GM21528 (cell line): ENCODE measurements at regions not wholly inside any gene's neighbourhood (a gene's known extent, or its start where the extent isn't known, plus 50 kb on each side); places are given as distances from the start of the nearest gene placed in this dataset.

Source experiments
- ATAC-seq: cut with Tn5 transposase; IDR thresholded peaks from one replicate; pipeline ENCODE4 v1.9.1; 2021; ENCODE audit warnings: mild to moderate bottlenecking, moderate library complexity; ENCODE audit not compliant: unreplicated experiment, low FRiP score

DNA sequence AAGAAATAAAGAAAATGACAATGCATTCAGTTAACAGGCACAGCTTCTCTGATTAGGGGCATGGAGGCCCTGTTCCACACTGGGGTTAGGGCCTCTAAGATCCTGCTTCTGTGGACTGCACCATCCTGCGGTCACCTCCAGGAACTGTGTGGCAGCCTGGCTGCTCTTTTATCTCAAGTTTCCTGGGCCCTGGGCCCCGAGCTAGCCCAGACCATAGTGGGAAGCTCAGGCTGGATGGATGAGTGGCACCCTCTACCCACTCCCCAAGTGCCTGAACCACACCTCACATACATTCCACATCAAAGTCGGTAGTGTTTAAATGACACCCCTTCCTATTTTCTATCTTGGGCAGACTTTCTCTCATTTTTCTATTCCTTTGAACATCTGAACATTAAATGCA is 461.5 kb upstream of the MKI67 start:
- no peak for ATAC-seq

DNA sequence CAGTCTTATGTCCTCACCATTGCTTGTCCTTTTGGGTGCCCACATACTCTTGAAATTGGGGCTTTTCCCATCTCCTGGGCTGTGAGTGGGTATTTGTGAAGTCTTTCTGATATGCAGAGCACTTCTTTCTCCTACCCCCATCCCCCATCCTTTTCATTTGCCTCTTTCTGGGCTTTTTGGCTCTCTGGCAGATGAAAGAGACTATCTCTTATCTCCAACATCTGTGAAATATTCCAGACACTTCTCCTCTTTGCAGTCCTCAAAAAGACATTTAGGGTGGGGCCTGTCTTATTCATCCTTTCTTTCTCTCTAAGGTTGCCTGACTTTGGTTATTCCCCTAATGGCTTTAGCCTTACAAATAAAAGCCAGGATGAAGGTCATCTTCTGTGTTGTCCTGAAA is 462.2 kb upstream of the MKI67 start:
- ATAC-seq = no peak

DNA sequence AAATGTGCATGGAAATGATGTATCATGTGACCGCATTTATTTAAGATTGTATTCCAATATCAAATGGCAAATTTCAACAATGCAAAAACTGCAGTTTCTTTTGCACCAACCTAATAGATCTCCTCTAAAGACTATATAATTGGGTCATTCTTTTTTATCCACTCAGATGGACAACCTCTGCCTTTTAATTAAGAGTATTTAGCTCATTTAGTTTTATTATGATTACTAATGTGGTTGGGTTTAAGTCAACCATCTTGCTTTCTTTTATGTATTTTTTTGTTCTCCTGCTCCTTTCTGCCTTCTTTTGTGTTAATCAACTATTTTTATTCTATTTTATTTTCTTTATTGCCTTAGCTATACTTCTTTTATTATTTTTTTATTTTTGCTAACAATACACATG is 468.5 kb upstream of the MKI67 start:
- no peak for ATAC-seq

DNA sequence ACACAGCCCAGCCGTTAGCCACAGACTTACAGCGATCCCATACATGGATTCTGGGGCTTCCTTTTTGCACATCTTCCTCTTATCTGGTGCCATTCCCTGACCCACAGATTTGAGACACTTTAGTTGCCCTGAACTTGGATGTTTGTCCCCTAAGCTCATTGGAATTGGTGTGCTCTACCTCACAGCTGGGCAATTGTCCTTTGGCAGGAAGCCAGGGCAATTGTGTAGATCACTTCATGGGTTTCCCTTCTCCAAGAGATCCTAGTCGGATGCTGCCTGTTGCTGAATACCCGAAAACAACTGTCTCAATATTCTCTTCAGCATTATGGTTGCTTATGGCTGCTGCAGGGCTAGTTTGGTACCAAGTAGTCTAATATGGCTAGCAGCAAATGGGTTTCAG is 470.7 kb upstream of the MKI67 start:
- ATAC-seq = no peak

DNA sequence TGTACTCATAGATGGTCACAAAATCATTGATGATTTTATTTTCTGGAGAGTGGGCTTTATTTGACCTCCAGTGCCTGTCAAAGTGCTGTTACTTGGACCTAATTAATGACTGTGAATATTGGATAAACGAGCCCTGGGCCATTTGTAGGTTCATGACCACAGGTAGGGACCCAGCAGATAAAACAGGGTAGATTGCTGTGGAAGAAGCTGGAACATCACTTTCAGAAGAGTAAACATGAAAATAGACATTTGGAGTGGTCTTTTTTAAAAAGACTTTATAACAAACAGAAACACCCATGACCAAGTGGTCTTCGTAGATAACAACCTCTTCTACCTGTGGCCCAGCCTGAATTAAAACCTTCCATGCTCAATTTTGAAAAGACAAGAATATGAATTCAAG is 472.8 kb upstream of the MKI67 start:
- no peak for ATAC-seq

DNA sequence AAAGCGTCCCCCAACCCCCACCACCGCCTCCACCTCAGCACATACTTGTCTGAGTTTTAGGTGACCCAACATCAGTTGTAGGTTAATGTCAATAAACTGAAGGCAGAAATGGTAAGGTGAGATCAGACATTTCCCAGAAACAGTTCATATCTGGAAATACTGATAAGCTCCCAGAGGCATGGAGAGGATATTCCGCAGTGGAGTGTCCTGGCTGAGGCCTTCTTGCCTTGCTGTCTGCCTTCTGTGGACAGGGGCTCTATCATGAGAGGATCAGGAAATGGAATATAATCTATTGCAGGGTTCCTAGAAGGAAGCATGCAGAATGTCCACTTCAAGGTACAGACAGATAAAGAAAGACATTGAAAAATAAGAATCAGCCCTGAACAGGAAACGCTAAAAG is 473.3 kb upstream of the MKI67 start:
- no peak for ATAC-seq

DNA sequence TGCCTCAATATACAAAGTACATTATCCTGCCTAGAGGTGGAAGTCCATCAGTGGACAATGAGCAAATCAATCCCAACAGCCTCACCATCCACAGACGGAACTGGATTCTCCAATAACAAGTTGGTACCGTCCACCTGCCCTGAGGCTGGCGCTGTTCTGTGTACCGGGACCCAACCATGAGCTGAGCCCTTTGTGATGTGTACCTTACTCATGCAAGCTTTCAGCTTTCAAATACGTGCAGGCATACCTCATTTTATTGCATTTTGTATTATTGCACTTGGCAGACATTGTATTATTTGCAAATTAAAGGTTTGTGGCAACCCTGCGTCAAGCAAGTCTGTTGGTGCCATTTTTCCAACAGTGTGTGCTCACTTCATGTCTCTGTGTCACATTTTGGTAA is 476.0 kb upstream of the MKI67 start:
- no peak for ATAC-seq

GRCh38 chr10:128604025-128604424 is 477.8 kb upstream of the MKI67 start:
- no peak for ATAC-seq

GRCh38 chr10:128605180-128605579 is 479.0 kb upstream of the MKI67 start:
- ATAC-seq = no peak

- ATAC-seq = no peak
Observed at GRCh38 chr10:128606055-128606454, 479.8 kb upstream of the MKI67 start.

DNA sequence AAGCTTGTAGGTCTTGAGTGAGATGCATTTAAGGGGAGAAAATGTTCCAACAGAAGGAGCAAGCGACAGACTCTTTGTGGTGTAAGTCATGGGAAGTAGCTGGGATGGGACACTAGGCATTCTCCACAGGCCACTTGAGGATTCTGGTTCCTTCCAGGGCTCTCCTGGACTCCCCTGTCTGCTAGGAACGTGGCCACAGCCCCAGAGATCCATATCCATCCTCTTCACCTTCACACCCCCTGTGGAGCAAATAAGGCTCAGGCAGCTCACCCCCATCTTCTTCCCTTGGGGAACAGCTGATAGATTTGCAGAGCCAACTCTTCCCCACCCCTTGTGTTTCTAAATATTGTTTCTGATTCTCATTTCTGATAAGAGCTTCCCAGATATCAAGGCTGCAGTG is 482.6 kb upstream of the MKI67 start:
- no peak for ATAC-seq

GRCh38 chr10:128609460-128609859 is 483.2 kb upstream of the MKI67 start:
- no peak for ATAC-seq

DNA sequence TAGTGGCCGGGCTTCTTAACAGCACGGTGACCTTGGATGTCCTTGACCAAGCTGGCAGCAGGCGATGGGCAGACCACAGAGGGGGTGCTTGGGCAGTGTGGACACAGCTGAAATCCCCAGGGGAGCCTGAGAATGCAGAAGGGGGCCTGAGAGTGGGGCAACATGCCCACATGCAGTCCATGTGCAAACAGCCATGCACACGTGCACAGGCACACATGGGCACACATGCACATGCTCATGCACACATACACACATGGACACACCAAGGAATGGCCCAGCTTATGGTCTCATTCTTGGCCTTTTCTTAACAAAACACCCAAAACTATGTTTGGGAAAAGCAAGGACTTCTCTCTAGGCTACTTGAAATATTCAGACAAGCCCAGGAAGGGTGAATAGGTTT is 483.9 kb upstream of the MKI67 start:
- no peak for ATAC-seq

DNA sequence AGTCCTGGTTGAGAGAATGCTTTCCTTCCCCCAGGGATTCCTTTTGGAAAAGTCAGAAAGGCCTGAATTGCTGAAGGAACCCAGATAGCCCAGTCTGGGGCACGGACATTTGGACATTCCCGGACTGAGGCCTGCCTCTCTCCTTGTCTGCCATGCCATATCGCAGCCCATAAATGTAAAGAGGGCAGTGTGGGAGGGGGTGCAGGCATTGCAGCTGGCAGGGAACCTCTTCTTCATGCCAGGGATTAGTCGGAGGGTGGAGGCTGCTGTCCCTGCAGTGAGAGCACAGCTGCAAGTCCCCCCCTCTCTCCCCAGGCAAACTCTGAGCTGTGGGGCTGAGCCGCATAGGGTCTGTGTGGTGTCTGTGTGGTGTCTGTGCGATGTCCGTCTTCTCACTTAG is 486.0 kb upstream of the MKI67 start:
- no peak for ATAC-seq

DNA sequence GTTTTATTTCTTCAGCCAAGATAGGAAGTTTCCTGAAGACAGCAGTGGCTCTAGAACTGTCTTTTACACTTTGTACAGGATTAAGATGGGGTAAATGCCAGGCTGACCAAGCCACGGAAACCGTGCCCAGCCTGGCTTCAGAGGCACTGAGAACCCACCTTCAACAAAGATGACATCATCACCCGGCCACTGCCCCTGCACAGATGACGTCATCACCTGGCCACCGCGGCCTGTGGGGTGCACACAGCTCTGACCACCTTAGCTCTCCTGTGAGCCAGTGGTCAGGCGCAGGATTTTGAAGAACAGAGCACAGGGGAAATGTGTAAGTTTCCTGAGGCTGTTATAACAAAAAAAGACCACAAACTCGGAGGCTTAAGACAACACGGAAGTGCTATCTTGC is 486.4 kb upstream of the MKI67 start:
- no peak for ATAC-seq

GRCh38 chr10:128614016-128614605 is 487.9 kb upstream of the MKI67 start:
- no peak for ATAC-seq

GRCh38 chr10:128614802-128615553 is 488.8 kb upstream of the MKI67 start:
- no peak for ATAC-seq

- no peak for ATAC-seq
Observed at GRCh38 chr10:128617532-128617931, 491.3 kb upstream of the MKI67 start.

GRCh38 chr10:128622706-128623105 is 496.5 kb upstream of the MKI67 start:
- no peak for ATAC-seq

DNA sequence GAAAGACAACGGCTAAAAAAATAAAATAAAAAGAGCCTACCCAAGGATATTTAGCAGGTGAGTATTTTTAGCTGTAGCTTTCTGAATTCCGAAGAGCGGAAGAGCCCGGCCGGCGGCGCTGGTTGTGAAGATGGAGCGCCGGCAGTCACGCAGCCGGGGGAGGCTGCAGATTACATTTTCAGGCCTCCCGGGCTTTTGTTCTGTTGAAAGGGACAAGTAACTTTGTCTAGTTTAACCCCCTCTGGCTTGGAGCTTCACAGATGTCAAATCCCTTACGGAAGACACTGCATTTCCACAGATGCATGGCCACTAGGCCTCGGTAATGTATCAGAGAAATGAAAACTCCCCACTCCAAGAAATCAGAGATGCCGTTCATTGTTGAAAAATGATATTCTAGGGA is 497.6 kb upstream of the MKI67 start:
- ATAC-seq = no peak

- no peak for ATAC-seq
Observed at GRCh38 chr10:128624656-128625530, 498.7 kb upstream of the MKI67 start.

- no peak for ATAC-seq
Observed at GRCh38 chr10:128625926-128626325, 499.7 kb upstream of the MKI67 start.
